Activated CD8-positive, alpha-beta memory T cell treated with anti-CD3 and anti-CD28 coated beads, Interleukin-2, amount 10 ng/mL, durations not matched to agents 7 days and 5 days (primary cell): ENCODE measurements at regions not wholly inside any gene's neighbourhood (a gene's known extent, or its start where the extent isn't known, plus 50 kb on each side); places are given as distances from the start of the nearest gene placed in this dataset.

Source experiments
- ATAC-seq: fragments of 150-1000 bp; cut with Tn5 transposase; one replicate; pipeline ENCODE4 v1.10.0; 2021; ENCODE audit warnings: moderate library complexity
- CTCF ChIA-PET: fragments of 350-600 bp; sonication (Branson Sonifier 250); formaldehyde crosslinking; loops from one replicate; lab custom pipeline; 2021; ENCODE audit warnings: antibody characterized with exemption; lab: Charles Lee
- DNase-seq: peaks from one replicate; pipeline ENCODE4 v3.0.0-alpha.2; 2020
- H3K27ac Mint-ChIP-seq: one replicate; pipeline ENCODE4 v1.8.0; 2021; ENCODE audit warnings: mild to moderate bottlenecking, mixed read lengths
- H3K27me3 Mint-ChIP-seq: one replicate; pipeline ENCODE4 v1.8.0; 2021; ENCODE audit warnings: mixed read lengths
- H3K36me3 Mint-ChIP-seq: one replicate; pipeline ENCODE4 v1.8.0; 2021; ENCODE audit warnings: mild to moderate bottlenecking, mixed read lengths
- H3K4me1 Mint-ChIP-seq: one replicate; pipeline ENCODE4 v1.8.0; 2021; ENCODE audit warnings: mixed read lengths
- H3K4me3 Mint-ChIP-seq: one replicate; pipeline ENCODE4 v1.8.0; 2021; ENCODE audit warnings: mild to moderate bottlenecking, moderate library complexity, mixed read lengths
- H3K9me3 Mint-ChIP-seq: one replicate; pipeline ENCODE4 v1.8.0; 2022; ENCODE audit warnings: low read depth, mixed read lengths

DNA sequence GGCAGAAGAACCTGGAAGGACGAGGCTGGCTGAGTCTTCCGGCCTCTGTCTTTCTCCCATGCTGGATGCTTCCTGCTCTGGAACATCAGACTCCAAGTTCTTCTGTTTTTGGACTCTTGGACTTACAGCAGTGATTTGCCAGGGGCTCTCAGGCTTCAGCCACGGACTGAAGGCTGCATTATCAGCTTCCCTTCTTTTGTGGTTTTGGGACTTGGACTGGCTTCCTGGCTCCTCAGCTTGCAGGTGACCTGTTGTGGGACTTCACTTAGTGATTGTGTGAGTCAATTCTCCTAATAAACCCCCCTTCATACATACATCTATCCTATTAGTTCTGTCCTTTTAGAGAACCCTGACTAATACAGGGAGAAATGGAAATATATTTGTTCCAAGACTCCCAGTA is 265.8 kb downstream of the PCDH18 start:
- ATAC-seq, result no peak
- Mint-ChIP-seq H3K36me3 (no peaks in the 10 kb centered on the region), H3K4me1 (no peaks in the 10 kb centered on the region), H3K27ac (no peak overlapping the region), H3K9me3 (peaks cover 8% of the 10 kb centered on the region), H3K4me3 (no peak overlapping the region), H3K27me3 (no peaks in the 10 kb centered on the region)
- DNase-seq, result no peak
- CTCF ChIA-PET, result no interaction called here

DNA sequence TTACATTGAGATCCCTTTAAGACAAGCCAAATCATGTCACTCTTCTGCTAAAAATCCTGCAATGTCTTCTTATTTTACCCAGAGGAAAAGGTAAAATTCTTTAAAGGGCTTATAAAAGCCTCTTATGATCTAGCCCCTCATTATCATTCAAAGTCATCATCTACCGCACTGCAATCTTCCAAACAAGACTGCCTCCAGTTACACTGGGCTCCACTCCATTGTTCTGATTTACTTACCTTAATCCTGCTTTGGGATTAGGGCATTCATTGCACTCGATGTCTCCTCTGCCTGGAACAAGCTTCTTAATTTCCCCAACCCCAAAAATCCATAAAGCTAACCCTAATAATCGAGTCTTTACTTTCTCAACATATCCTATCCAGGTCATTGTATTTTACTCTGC is 269.1 kb downstream of the PCDH18 start:
- CTCF ChIA-PET, result no interaction called here
- H3K36me3 Mint-ChIP-seq, result no peaks in the 10 kb centered on the region
- H3K4me1 Mint-ChIP-seq, result no peaks in the 10 kb centered on the region
- H3K27me3 Mint-ChIP-seq, result no peaks in the 10 kb centered on the region
- peaks cover 5% of the 10 kb centered on the region for H3K9me3 Mint-ChIP-seq
- DNase-seq (no peak), ATAC-seq (no peak)
- H3K27ac Mint-ChIP-seq, result no peak overlapping the region
- no peak overlapping the region for H3K4me3 Mint-ChIP-seq

DNA sequence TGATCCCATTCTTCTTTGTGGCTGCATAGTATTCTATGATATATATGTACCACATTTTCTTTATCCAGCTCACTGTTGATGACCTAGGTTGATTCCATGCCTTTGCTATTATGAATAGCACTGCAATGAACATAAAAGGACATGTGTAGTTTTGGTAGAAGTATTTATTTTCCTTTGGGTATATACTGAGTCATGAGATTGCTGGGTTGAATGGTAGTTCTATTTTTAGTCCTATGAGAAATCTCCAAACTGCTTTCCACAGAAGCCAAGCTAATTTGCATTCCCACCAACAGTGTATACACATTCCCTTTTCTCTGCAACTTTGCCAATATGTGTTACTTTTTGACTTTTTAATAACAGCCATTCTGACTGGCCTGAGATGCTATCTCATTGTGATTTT is 278.3 kb downstream of the PCDH18 start:
- Mint-ChIP-seq H3K4me1 (no peaks in the 10 kb centered on the region), H3K36me3 (no peaks in the 10 kb centered on the region), H3K27me3 (no peaks in the 10 kb centered on the region), H3K9me3 (peaks cover 1% of the 10 kb centered on the region), H3K27ac (no peak overlapping the region), H3K4me3 (no peak overlapping the region)
- CTCF ChIA-PET, result no interaction called here
- ATAC-seq, result no peak
- no peak for DNase-seq

DNA sequence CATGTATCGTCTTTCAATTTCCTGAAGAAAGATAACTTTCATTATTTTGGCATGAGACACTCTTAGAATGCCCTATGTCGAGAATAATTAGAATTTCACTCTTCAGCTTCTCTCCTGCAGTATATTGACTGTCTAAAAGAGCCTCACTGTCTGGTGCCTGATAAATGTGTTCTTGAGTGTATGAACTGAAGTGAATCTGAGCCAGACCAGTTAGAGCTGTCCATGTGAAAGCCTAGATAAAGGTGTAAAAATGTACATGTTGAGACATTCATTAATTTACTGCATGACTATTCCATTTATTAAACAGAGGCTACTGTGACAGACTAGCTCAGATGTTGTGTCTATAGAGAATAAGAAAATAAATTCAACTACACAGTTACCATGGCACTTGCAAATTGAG is 283.2 kb downstream of the PCDH18 start:
- Mint-ChIP-seq H3K9me3 (peaks cover 2% of the 10 kb centered on the region), H3K4me3 (no peak overlapping the region), H3K36me3 (no peaks in the 10 kb centered on the region), H3K27ac (no peak overlapping the region), H3K4me1 (no peaks in the 10 kb centered on the region), H3K27me3 (no peaks in the 10 kb centered on the region)
- DNase-seq, result no peak
- no peak for ATAC-seq
- CTCF ChIA-PET, result no interaction called here

DNA sequence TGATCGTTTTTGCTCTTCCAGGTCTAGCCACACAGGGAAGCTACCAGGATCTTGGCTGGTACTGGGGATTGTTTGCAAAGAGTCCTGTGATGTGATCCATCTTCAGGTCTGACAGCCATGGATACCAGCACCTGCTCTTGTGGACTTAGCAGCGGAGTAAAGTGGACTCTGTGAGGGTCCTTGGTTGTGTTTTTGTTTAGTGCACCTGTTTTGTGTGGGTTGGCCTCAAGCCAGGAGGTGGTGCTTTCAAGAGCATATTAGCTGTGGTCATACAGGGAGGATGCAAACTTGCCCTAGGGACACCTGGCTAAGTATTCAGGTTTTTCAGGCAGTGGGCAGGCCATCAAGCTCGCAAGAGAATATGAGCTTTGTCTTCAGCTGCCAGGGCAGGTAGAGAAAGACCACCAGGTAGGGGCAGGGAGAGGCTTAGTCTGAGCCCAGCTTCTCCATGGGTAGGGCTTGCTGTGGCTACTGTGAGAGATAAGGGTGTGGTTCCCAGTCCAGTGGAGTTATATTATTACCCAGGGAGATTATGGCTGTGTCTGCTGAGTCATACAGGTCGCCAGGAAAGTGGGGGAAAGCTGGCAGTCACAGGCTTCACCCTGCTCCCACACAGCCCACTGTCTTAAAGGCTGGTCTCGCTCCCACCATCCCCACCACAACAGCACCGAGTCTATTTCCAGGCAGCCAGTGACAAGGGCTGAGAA is 293.7 kb downstream of the PCDH18 start:
- H3K9me3 Mint-ChIP-seq, result peaks cover 2% of the 10 kb centered on the region
- DNase-seq (no peak), ATAC-seq (no peak)
- no peak overlapping the region for H3K27ac Mint-ChIP-seq
- H3K36me3 Mint-ChIP-seq, result no peaks in the 10 kb centered on the region
- H3K4me3 Mint-ChIP-seq, result no peak overlapping the region
- H3K4me1 Mint-ChIP-seq, result no peaks in the 10 kb centered on the region
- CTCF ChIA-PET, result no interaction called here
- no peaks in the 10 kb centered on the region for H3K27me3 Mint-ChIP-seq

DNA sequence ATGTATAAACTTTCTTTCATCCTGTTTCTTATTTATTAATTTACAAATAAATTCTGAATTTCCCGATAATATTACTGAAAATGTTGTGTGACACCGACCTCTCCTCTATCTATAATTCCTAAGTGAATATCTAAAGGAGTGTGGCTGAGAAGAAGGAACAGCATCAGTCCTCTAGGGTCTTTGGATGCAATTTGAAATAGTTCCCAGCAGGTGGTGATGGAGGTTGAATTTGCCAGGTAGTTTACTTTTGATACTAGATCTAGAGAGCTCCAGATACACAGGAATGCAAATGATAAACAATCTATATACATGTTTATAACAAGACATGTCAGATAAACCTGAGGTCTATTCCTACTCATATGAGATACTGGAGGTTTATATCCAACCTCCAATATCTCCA is 305.4 kb downstream of the PCDH18 start:
- CTCF ChIA-PET, result no interaction called here
- no peaks in the 10 kb centered on the region for H3K27me3 Mint-ChIP-seq
- no peaks in the 10 kb centered on the region for H3K4me1 Mint-ChIP-seq
- no peak overlapping the region for H3K27ac Mint-ChIP-seq
- peaks cover 8% of the 10 kb centered on the region for H3K9me3 Mint-ChIP-seq
- H3K36me3 Mint-ChIP-seq, result no peaks in the 10 kb centered on the region
- ATAC-seq (no peak), DNase-seq (no peak)
- H3K4me3 Mint-ChIP-seq, result no peak overlapping the region

DNA sequence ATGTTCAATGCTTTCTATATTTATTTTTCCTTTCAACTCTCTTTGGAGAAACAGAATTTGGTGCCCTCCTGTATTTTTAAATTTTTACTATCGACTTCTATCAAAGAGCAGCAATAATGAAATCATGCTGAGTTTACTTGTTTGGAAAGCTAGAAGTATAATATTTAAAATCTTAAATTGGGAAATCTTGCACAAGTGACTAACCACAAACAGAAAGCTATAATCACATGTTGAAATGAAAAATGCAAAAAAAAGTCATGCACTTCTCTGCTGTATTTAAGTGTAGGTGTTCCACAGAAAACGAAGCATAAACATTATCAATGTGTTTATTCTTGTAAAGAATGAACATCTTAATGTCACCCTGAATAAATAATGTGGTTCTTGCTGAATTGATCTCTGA is 306.1 kb downstream of the PCDH18 start:
- ATAC-seq (no peak), DNase-seq (no peak)
- H3K27me3 Mint-ChIP-seq, result no peaks in the 10 kb centered on the region
- no peak overlapping the region for H3K27ac Mint-ChIP-seq
- CTCF ChIA-PET, result no interaction called here
- H3K9me3 Mint-ChIP-seq, result peaks cover 10% of the 10 kb centered on the region
- H3K36me3 Mint-ChIP-seq, result no peaks in the 10 kb centered on the region
- no peaks in the 10 kb centered on the region for H3K4me1 Mint-ChIP-seq
- H3K4me3 Mint-ChIP-seq, result no peak overlapping the region

DNA sequence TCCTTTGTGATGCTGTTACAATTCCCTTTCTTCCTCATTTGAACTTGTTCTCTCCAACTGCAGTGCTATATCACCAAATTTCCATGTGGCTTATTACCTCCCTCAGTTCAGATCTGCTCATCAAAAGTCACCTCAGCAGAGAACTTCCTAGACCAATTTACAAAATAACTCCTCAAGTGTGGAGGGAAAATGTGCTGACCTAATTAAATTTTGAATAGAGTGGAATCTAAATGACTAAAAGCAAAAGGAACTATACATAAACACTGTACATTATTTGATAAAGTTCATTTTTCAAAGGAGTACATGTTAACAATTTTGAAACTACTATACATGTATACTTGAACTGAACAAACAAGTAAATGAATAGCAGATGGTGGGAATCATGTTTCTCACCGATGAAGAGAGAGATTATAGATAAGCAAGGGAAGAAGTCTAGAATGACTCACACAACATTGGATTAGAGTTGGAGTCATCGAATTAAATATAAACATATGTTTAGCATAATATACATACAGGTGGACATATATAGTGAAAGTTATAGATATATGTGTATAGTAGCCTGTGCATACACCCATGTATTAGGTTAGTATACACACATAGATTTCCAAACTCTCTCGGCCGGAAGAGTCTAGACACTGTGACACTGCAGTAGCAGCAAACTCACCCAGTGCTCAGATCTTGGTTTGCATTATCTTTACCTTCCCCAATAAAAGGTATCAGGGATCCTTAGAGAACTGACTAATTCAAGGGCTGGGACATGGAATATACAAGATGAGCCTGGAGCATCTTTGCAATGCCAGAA is 318.7 kb downstream of the PCDH18 start:
- Mint-ChIP-seq H3K4me1 (no peaks in the 10 kb centered on the region), H3K36me3 (no peaks in the 10 kb centered on the region), H3K4me3 (no peak overlapping the region), H3K27ac (no peak overlapping the region), H3K27me3 (no peaks in the 10 kb centered on the region), H3K9me3 (peaks cover 2% of the 10 kb centered on the region)
- DNase-seq (no peak), ATAC-seq (no peak)
- CTCF ChIA-PET, result no interaction called here

DNA sequence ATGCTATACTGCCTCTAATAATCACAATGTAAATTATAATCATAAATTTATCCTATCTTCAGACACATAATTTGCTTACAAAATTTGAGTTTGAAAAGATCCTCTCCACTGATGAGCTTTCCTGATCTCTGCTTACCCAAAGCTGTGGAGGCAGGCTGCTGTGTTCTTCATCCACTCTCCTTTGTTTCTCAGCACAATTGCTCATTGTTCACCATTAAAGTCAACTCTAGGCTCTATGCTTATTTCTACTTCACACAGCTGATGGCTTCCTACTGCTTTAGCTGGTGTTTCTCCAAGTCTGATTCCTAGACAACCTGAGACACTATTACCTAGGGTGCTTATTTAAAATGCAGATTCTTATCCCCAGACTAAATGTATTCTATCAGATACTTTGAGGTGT is 319.7 kb downstream of the PCDH18 start:
- Mint-ChIP-seq H3K27me3 (no peaks in the 10 kb centered on the region), H3K27ac (no peak overlapping the region), H3K36me3 (no peaks in the 10 kb centered on the region), H3K4me1 (no peaks in the 10 kb centered on the region), H3K4me3 (no peak overlapping the region), H3K9me3 (peaks cover 2% of the 10 kb centered on the region)
- CTCF ChIA-PET, result no interaction called here
- DNase-seq, result no peak
- no peak for ATAC-seq

DNA sequence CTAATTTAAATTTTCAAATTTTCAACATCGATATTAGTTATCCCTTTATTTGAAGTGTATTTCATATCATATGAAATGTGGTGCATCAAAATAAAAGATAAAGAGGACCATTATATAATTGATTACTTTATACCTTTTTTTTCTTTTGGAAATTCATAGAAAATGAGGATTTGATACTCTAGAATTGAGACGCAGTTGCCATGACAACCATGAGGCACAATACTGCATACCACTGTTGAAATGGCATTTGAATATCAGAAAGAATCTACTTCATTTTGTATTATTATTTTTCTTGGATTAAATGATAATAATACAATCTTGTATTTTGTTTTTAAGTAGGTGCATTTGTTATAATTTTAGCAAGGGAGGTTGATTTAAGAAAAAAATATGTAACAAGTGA is 323.1 kb downstream of the PCDH18 start:
- Mint-ChIP-seq H3K4me1 (no peaks in the 10 kb centered on the region), H3K27ac (no peak overlapping the region), H3K9me3 (peaks cover 2% of the 10 kb centered on the region), H3K4me3 (no peak overlapping the region), H3K36me3 (no peaks in the 10 kb centered on the region), H3K27me3 (no peaks in the 10 kb centered on the region)
- DNase-seq (no peak), ATAC-seq (no peak)
- CTCF ChIA-PET, result no interaction called here

DNA sequence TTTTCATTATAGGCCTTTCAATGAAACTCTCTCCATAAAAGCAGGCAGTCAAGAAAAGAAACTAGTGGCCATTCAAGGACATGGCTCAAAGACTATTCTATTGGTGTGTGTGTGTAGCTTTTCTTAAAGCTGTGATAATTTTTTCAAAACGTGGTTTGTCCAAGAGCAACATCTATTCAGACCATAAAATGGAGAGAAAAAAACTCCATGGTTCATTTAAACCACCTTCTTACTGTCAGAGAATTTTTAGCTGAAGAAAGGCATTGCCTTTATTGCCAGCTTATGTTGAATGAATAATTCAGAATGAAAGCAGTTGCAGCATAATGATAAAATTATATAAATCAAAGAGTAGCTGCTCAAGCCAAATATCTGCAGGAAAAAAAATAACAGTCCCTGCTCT is 325.5 kb downstream of the PCDH18 start:
- Mint-ChIP-seq H3K4me3 (no peak overlapping the region), H3K27me3 (no peaks in the 10 kb centered on the region), H3K9me3 (peaks cover 2% of the 10 kb centered on the region), H3K4me1 (no peaks in the 10 kb centered on the region), H3K27ac (no peak overlapping the region), H3K36me3 (no peaks in the 10 kb centered on the region)
- DNase-seq (no peak), ATAC-seq (no peak)
- CTCF ChIA-PET, result no interaction called here

DNA sequence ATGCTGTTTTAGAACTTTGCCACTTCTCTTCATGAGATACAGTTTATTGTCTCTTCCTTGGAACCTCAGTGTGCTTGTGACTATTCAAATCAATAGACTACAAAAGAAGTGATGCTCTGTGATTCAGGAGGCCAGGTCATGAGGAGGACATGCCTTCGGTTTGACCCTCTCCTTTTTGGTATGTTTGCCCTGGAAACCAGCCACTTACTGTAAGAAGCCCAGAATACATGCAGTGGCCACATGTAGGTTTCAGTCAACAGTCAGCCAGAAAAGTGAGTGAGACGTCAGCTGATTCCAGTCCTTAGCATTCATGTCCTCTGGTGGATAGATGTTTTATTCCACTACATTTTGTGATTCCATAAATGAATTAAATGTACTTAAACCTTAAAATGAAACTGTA is 328.7 kb downstream of the PCDH18 start:
- Mint-ChIP-seq H3K9me3 (no peaks in the 10 kb centered on the region), H3K27ac (no peak overlapping the region), H3K4me3 (no peak overlapping the region), H3K36me3 (no peaks in the 10 kb centered on the region), H3K4me1 (no peaks in the 10 kb centered on the region), H3K27me3 (no peaks in the 10 kb centered on the region)
- no peak for DNase-seq
- CTCF ChIA-PET, result no interaction called here
- ATAC-seq, result no peak

DNA sequence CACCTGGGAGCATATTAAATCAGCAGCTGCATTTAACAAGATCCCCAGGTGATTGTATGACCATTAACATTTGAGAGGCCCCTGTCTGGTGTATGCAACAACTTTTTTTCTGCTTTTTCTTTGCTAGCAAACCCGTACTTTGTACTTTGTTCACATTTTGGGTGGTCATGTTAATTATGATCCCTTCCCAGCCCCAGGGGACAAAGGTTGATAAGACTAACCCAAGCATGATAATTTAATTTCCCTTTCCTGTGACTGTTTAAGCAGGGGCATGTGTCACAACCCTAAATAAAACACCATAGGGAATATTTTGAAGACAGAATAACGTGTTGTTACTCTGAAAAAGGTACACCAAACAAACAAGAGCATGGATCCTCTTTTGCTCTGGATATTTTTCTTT is 332.0 kb downstream of the PCDH18 start:
- no peaks in the 10 kb centered on the region for H3K4me1 Mint-ChIP-seq
- CTCF ChIA-PET, result no interaction called here
- H3K36me3 Mint-ChIP-seq, result no peaks in the 10 kb centered on the region
- ATAC-seq (no peak), DNase-seq (no peak)
- H3K4me3 Mint-ChIP-seq, result no peak overlapping the region
- no peaks in the 10 kb centered on the region for H3K27me3 Mint-ChIP-seq
- no peak overlapping the region for H3K27ac Mint-ChIP-seq
- peaks cover 3% of the 10 kb centered on the region for H3K9me3 Mint-ChIP-seq

DNA sequence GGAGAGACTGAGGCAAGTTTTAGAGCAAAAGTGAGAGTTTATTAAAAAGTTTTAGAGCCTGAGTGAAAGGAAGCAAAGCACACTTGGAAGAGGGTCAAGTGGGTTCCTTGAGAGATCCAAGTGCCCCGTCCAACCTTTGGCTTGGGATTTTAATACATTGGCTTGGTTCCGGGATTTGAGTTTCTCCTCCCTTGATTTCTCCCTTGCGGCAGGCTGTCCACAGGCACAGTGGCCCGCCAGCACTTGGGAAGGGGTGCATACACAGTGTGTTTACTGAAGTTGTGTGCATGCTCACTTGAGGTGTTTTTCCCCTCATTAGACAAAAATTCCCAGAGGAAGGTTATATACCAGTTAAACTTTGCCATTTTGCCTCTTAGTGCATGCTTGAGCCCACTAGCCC is 333.5 kb downstream of the PCDH18 start:
- H3K4me3 Mint-ChIP-seq, result no peak overlapping the region
- no peaks in the 10 kb centered on the region for H3K27me3 Mint-ChIP-seq
- no peak for ATAC-seq
- H3K27ac Mint-ChIP-seq, result no peak overlapping the region
- H3K4me1 Mint-ChIP-seq, result no peaks in the 10 kb centered on the region
- DNase-seq, result no peak
- H3K9me3 Mint-ChIP-seq, result peaks cover 3% of the 10 kb centered on the region
- CTCF ChIA-PET, result no interaction called here
- no peaks in the 10 kb centered on the region for H3K36me3 Mint-ChIP-seq
